ENCODE measurements at regions not wholly inside any gene's neighbourhood (a gene's known extent, or its start where the extent isn't known, plus 50 kb on each side); places are given as distances from the start of the nearest gene placed in this dataset.

DNA sequence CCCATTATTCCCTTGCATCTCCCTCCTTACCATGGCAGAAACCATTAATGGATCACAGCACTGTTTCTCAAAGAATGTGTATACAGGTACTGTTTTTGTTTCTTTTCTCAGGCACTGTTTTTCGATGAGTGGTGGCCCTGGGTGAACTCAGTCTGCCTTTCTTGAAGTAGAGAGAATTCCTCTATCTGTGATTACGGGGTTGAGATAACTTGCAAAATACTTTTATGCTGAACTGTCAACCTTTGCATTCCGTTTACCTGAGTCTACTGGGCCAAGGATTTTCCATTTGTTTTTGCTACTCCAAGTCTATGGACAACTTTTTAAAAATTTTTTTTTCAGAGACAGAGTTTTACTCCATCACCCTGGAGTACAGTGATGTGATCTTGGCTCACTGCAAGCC lies 82.7 kb upstream of the CLINT1 start:
- TF ChIP-seq, protein P1, sequence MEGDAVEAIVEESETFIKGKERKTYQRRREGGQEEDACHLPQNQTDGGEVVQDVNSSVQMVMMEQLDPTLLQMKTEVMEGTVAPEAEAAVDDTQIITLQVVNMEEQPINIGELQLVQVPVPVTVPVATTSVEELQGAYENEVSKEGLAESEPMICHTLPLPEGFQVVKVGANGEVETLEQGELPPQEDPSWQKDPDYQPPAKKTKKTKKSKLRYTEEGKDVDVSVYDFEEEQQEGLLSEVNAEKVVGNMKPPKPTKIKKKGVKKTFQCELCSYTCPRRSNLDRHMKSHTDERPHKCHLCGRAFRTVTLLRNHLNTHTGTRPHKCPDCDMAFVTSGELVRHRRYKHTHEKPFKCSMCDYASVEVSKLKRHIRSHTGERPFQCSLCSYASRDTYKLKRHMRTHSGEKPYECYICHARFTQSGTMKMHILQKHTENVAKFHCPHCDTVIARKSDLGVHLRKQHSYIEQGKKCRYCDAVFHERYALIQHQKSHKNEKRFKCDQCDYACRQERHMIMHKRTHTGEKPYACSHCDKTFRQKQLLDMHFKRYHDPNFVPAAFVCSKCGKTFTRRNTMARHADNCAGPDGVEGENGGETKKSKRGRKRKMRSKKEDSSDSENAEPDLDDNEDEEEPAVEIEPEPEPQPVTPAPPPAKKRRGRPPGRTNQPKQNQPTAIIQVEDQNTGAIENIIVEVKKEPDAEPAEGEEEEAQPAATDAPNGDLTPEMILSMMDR (IDR thresholded peaks at IDR 0.05) = no peak
- TF ChIP-seq POLR2AphosphoS5 (IDR thresholded peaks at IDR 0.05) (no peak), EP300 (IDR thresholded peaks at IDR 0.05) (no peak)
